CD4-positive, alpha-beta T cell treated with Interleukin-4 for 4 hours (primary cell): ENCODE measurements at regions not wholly inside any gene's neighbourhood (a gene's known extent, or its start where the extent isn't known, plus 50 kb on each side); places are given as distances from the start of the nearest gene placed in this dataset.
"Not testable (repeated sequence)": the region's sequence is repeated elsewhere in the genome, so short reads cannot be mapped to it uniquely, and the experiment has no call there.

Experiments
- DNase-seq: peaks from one replicate; pipeline ENCODE4 v3.0.0-alpha.2; 2020

- no peak for DNase-seq
Observed at GRCh38 chr4:138891631-138892031, 124.0 kb upstream of the NOCT start.

DNA sequence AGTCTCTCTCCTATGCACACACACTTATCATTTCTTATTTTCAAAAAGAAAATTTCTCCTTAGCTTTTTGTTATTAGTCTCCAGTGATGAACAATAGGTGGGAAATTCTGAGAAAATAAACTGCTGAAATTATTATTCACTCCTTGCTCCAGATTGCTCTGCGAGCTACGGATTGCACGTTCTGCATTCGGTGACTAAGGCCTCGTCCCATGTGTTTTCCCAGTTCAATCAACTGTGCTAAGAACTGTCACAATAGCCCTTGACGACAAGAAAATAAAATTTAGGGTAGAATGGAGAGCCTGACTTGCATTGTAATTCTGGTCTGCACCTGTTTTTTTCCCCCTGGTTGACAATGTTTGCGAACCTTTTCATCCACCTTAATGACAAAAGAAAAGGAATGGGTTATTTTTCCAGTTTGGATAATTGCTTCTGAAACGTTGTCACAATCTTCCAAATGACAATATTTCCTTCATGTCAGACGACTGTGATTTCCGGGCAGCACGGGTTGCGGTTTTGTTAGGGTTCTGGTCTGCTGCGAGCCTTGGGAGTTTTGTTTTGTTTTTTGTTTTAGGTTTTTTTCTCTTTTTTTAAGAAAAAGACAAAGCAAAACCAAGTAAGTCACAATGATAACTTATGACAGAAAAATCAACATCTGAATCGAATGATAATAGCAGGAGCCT, 124.5 kb upstream of the NOCT start:
- no peak for DNase-seq

GRCh38 chr4:138889216-138889615, 126.4 kb upstream of the NOCT start:
- no peak for DNase-seq

- DNase-seq: no peak
Observed at GRCh38 chr4:138887741-138888140, 127.8 kb upstream of the NOCT start.

DNA sequence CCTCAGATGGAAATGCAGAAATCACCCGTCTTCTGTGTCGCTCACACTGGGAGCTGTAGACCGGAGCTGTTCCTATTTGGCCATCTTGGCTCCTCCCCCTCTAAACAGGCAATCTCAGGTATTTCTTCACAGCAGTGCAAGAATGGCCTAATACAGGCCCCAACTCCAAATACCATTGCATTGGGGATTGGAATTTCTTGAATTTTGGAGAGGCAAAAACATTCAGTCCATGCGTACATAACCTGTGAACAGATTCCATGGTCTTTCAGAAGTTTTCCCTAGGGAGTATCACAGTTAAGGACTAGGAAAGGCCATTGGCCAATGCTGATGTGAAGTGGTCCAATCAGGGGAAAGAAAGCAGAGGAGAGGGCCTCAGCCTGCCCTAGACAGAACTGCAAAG, 128.2 kb upstream of the NOCT start:
- no peak for DNase-seq

DNA sequence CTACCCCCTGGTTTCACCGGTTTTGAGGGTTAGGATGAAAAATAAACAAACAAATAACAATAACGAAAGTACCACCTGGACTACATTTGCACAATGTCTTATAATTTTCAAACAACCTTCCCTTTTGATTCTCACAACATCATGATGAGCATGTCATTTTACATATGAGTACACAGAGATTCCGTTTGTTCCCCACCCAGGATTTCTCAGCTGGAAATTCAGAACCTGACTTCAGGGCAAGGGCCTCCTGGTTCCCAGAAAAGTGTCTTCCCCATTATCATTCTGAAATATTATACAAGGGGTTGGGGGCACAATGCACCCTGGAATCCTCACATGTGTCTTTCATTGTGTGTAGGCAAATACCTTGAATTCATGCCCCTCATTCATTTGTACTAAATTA, 135.8 kb upstream of the NOCT start:
- DNase-seq: no peak

DNA sequence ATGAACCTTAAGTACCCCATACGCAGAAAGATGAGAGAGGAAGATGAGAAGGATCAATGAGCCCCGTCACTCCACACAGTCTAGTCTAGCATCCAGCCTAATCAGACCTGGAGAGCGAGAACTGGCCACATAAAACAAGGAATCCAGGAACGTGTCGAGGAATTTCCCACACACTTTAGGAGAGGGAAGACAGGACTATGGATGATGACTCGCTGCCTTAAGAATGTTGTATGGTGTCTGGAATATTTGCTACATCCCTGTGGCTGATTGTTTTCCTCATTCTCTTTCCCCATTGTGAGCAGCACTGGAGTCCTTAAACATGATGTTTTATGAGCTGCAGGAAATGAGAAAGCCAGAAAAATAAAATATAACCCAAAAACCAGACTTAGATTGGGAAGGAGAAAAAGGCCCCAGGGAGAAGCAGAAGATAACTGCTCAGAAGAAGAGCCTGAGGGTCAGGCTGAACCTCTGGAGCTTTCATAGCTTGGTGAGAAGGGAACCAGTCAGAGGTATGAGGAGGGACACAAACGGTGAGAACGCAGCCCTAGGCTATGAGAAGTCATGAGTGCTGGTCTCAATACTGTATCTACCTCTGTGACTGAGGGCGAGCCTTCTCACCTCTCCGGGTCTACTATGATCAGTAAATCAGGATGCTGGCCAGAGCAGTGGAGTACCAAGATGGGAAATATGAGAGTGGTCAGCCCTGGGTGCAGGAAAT, 139.5 kb upstream of the NOCT start:
- no peak for DNase-seq

DNA sequence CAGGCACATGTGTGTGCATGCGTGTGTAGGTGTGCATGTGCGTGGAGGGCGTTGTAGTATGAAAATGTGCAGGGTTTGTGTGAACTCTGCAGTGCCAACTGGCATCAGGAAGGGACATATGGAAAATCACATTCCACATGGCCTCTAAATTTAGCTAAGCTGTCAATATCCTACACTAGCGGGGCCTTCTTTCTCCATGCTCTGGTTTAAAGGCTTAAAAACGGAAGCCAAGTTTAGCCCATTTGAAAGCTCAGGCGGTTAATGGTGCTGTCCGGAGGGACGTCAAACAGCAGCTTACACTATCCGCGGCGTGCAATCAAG, 144.1 kb upstream of the NOCT start:
- no peak for DNase-seq

GRCh38 chr4:138870737-138871554, 144.6 kb upstream of the NOCT start:
- peak; percentile 54 for DNase-seq

- no peak for DNase-seq
Observed at GRCh38 chr4:138869631-138870030, 145.9 kb upstream of the NOCT start.

- no peak for DNase-seq
Observed at GRCh38 chr4:138869165-138869564, 146.4 kb upstream of the NOCT start.

GRCh38 chr4:138868562-138868961, 147.0 kb upstream of the NOCT start:
- no peak for DNase-seq

GRCh38 chr4:138867404-138867803, 148.2 kb upstream of the NOCT start:
- no peak for DNase-seq

GRCh38 chr4:138866314-138866713, 149.3 kb upstream of the NOCT start:
- no peak for DNase-seq

GRCh38 chr4:138865765-138866164, 149.8 kb upstream of the NOCT start:
- DNase-seq: no peak

- no peak for DNase-seq
Observed at GRCh38 chr4:138864961-138865720, 150.4 kb upstream of the NOCT start.

GRCh38 chr4:138863160-138863559, 152.4 kb upstream of the NOCT start:
- no peak for DNase-seq

DNA sequence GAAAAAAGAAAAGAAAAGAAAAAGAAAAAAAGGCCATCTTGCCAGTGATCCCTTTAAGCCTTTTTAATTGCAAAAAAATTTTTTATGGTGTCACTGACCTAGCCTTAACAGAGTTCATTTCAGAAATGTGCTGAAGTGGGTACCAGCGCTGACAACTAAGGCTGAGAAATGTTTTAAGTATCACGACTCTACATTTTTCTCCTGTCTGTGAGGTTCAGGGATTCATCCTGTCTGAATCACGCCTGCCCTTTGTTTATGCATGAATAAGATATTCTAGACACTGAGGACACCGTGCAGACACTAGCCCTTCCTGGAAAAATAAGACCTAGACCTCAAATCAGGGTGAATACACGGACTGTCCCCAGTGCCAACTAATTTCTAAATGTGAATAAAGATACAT, 154.4 kb upstream of the NOCT start:
- DNase-seq: no peak

- DNase-seq: not testable (repeated sequence)
Observed at GRCh38 chr4:138860357-138860756, 155.2 kb upstream of the NOCT start.

- DNase-seq: no peak
Observed at GRCh38 chr4:138859254-138859653, 156.3 kb upstream of the NOCT start.

DNA sequence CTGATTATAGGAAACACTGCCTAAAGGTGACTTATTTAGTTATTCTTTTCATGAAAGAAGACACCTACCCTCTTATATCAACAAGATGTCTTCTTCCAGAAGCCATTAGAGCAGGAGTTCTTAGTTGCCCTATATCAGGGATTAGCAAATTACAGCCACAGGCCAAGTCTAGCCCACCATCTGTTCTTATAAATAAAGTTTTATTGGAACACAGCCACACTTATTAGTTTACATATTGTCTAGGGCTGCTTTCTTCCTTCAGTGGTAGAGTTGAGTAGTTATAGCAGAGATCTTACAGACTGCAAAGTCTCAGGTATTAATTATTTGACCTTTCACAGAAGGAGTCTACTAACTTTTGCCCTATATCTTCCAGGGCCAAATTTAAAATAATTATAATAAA, 157.2 kb upstream of the NOCT start:
- no peak for DNase-seq

DNA sequence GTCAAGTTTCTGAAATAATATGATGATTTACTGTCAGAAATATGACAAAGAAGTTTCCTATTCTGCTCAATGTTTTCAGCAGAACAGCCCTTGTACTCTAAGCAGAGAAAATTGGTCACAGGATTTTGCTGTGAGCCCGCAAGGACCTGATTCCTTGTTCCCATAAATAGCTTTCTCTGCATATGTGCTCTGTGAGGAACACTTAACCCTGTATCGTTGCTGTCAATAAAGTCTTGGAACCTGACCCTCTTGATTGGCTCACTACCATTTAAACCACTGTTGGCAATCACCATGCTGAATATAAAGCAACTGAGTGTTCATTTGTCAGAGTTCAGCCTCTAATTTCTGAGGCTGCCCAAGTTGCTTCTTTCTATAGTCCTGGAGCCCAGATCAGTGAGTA, 158.2 kb upstream of the NOCT start:
- no peak for DNase-seq

- no peak for DNase-seq
Observed at GRCh38 chr4:138852681-138853080, 162.9 kb upstream of the NOCT start.
